K562 (cell line): ENCODE measurements at regions not wholly inside any gene's neighbourhood (a gene's known extent, or its start where the extent isn't known, plus 50 kb on each side); places are given as distances from the start of the nearest gene placed in this dataset.

Experiments
- ATAC-seq: fragments of 200-7000 bp; cut with Tn5 transposase; 3 replicates; pipeline ENCODE4 v1.9.1; 2020; ENCODE audit warnings: moderate library complexity
- BruUV-seq: library from RNA; stranded (reverse); fragments of 400-500 nt; replicated peaks from 2 replicates; lab custom pipeline; 2021; lab: Mats Ljungman, UMichigan
- CTCF ChIA-PET: fragments of 300-600 bp; formaldehyde crosslinking; extraction: SDS; loops from one replicate; lab custom pipeline; 2021; ENCODE audit warnings: low intra/inter-chr PET ratio; lab: Yijun Ruan, JAX
- POLR2A ChIA-PET: fragments of 300-600, 350-650 bp; sonication (Branson Sonifier 250); formaldehyde crosslinking; extraction: SDS; loops from one replicate; lab custom pipeline; 2021; ENCODE audit warnings: antibody characterized with exemption, inconsistent platforms; lab: Yijun Ruan, JAX
- DNase-seq, 4 experiments: peaks; one replicate each; pipeline versions ENCODE4 v3.0.0 to v3.0.0-alpha.2; 2011 to 2018; ENCODE audit warnings: low spot score in 3 of 4, mixed read lengths in 3 of 4; ENCODE audit errors: extremely low read depth in 1 of 4
- FAIRE-seq: peaks from 2 replicates; lab custom pipeline; 2011; peaks lifted over from hg19 to GRCh38; lab: Jason Lieb, UNC
- H2AFZ ChIP-seq: 2 replicates; pipeline ENCODE4 v1.6.0; 2011; ENCODE audit warnings: low read depth, low read length, control low read depth, inconsistent platforms
- H3K27ac ChIP-seq: fragments of 200-600 bp; 3 replicates; pipeline ENCODE4 v1.8.0; 2011; ENCODE audit warnings: low read depth, mild to moderate bottlenecking, control low read depth, inconsistent platforms, low read length, moderate library complexity, mixed read lengths; ENCODE audit errors: extremely low read depth
- H3K27me3 ChIP-seq, 2 experiments: fragments of 300-600 bp in 1 of 2; 2 replicates in 1 of 2; 3 replicates in 1 of 2; pipeline versions ENCODE4 v1.6.0 to v1.8.0; 2011; ENCODE audit warnings: inconsistent platforms in 2 of 2, low read length in 2 of 2, mild to moderate bottlenecking in 1 of 2, mixed read lengths in 1 of 2, moderate library complexity in 1 of 2; ENCODE audit not compliant: control insufficient read depth in 2 of 2, insufficient read depth in 2 of 2
- H3K36me3 ChIP-seq: fragments of 300-600 bp; 3 replicates; pipeline ENCODE4 v1.8.0; 2011; ENCODE audit warnings: mild to moderate bottlenecking, low read length, inconsistent platforms; ENCODE audit not compliant: control insufficient read depth, insufficient read depth
- H3K4me1 ChIP-seq, 2 experiments: fragments of 200-600 bp in 1 of 2; replicated peaks in 1 of 2; 2 replicates in 1 of 2; 3 replicates in 1 of 2; pipeline versions ENCODE4 v1.5.1 to v1.8.0; 2011; ENCODE audit warnings: inconsistent platforms in 2 of 2, low read length in 2 of 2, mild to moderate bottlenecking in 1 of 2, mixed read lengths in 1 of 2, moderate library complexity in 1 of 2; ENCODE audit not compliant: control insufficient read depth in 2 of 2, insufficient read depth in 2 of 2
- H3K4me2 ChIP-seq: 2 replicates; pipeline ENCODE4 v1.6.1; 2011; ENCODE audit warnings: low read length, control low read depth, inconsistent platforms, mixed read lengths; ENCODE audit not compliant: insufficient read depth
- H3K4me3 ChIP-seq: fragments of 200-600 bp; sonication (generic), shearing (Covaris generic); 2 replicates; pipeline ENCODE4 v1.5.1; 2016; ENCODE audit warnings: control low read depth, inconsistent platforms
- H3K79me2 ChIP-seq: fragments of 200-600 bp; 3 replicates; pipeline ENCODE4 v1.8.0; 2011; ENCODE audit warnings: low read length, inconsistent platforms; ENCODE audit not compliant: control insufficient read depth, insufficient read depth
- H3K9ac ChIP-seq, 2 experiments: 2 replicates each; pipeline versions ENCODE4 v1.6.0 to v1.6.1; 2011; ENCODE audit warnings: low read depth in 2 of 2, low read length in 2 of 2, control low read depth in 1 of 2, inconsistent platforms in 1 of 2, mild to moderate bottlenecking in 1 of 2, mixed read lengths in 1 of 2; ENCODE audit not compliant: insufficient read depth in 1 of 2
- H3K9me1 ChIP-seq: one replicate; pipeline ENCODE4 v1.6.0; 2011; ENCODE audit warnings: inconsistent platforms, mild to moderate bottlenecking, low read length, moderate library complexity; ENCODE audit not compliant: control insufficient read depth, insufficient read depth
- H3K9me3 ChIP-seq: replicated peaks from 2 replicates; pipeline ENCODE4 v1.5.1; 2011; ENCODE audit warnings: low read depth, low read length, inconsistent platforms; ENCODE audit not compliant: control insufficient read depth, insufficient read depth
- H4K20me1 ChIP-seq: replicated peaks from 2 replicates; pipeline ENCODE4 v1.6.1; 2011; ENCODE audit warnings: low read length, inconsistent platforms, mixed read lengths; ENCODE audit not compliant: control insufficient read depth, insufficient read depth
- BRD9 ChIP-seq: fragments of 450-650 bp; IDR thresholded peaks from 2 replicates; pipeline ENCODE4 v1.6.1; 2018; ENCODE audit warnings: low read depth; ENCODE audit not compliant: partially characterized antibody
- CREB1 ChIP-seq, 2 experiments: sonication (generic) in 1 of 2; formaldehyde crosslinking in 1 of 2; IDR thresholded peaks; 2 replicates each; pipeline versions ENCODE4 v1.6.1 to v1.8.0; 2012 to 2022; ENCODE audit warnings: inconsistent platforms in 1 of 2, mild to moderate bottlenecking in 1 of 2, missing genetic modification reagents in 1 of 2, moderate library complexity in 1 of 2
- HINFP ChIP-seq: fragments of 450-650 bp; conservative IDR thresholded peaks from 2 replicates; pipeline ENCODE4 v1.6.1; 2016; ENCODE audit warnings: missing genetic modification characterization, low read depth, mild to moderate bottlenecking, control low read depth, missing compliant biosample characterization
- HMG20A ChIP-seq: fragments of 450-650 bp; formaldehyde crosslinking; conservative IDR thresholded peaks from 2 replicates; pipeline ENCODE4 v1.4.0; 2020; ENCODE audit warnings: mild to moderate bottlenecking, mixed read lengths
- PHB2 ChIP-seq: fragments of 450-650 bp; IDR thresholded peaks from 2 replicates; pipeline ENCODE4 v1.6.1; 2017; ENCODE audit warnings: low read depth
- RFX5 ChIP-seq: IDR thresholded peaks from 2 replicates; pipeline ENCODE4 v1.6.1; 2011; ENCODE audit warnings: low read depth, mild to moderate bottlenecking, improper control_type of control experiment, low read length
- SRSF3 ChIP-seq: fragments of 200-400 bp; formaldehyde crosslinking; IDR thresholded peaks from 2 replicates; pipeline ENCODE4 v1.6.1; 2016; ENCODE audit warnings: mild to moderate bottlenecking, low read length, moderate library complexity; ENCODE audit not compliant: insufficient read depth
- WGBS: fragments of 100-300 bp; shearing (Covaris generic); methylation state at CpG from one replicate; pipeline ENCODE4 v1.1.6; 2016; ENCODE audit warnings: low coverage, mixed read lengths; ENCODE audit not compliant: insufficient coverage; ENCODE audit errors: missing lambda C conversion rate; 5-methylcytosine and 5-hydroxymethylcytosine counted together
- in situ Hi-C: fragments of 300-500 bp; cut with MboI; formaldehyde crosslinking; loops from 4 replicates; pipeline ENCODE4 v1.15.0; 2018; ENCODE audit warnings: inconsistent platforms, mixed read lengths
- intact Hi-C: fragments of 100-400 bp; cut with micrococcal nuclease; formaldehyde crosslinking; loops from 2 replicates; pipeline ENCODE4 v1.14.2; 2022
- TF ChIP-seq, protein P1 (sequence below): fragments of 450-650 bp; IDR thresholded peaks from 2 replicates; pipeline ENCODE4 v1.6.1; 2017; ENCODE audit warnings: antibody characterized with exemption, mild to moderate bottlenecking
- TF ChIP-seq, protein P2 (sequence below): IDR thresholded peaks from 2 replicates; pipeline ENCODE4 v1.6.1; 2016; ENCODE audit warnings: missing genetic modification characterization, missing compliant biosample characterization

DNA sequence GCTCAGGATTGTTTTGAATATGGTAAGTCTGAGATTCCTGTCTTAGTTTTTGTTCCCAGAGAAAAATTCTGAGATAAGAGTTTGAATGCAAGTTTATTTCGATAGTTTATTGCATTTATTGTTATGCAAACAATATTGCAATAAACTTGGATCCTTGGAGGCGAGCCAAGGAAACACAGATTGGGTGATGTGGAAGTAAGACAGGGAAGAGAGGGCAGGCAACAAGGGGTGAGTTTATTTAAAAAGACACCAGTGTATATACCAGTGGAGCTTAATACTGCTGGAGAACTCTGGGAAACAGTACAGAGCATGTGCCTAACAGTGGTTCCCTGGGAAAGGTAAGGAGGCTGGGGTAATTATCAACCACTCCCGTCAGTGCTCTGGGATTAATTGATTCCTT is 87.5 kb upstream of the NEDD4L start:
- no peak overlapping the region for H3K27ac ChIP-seq
- H3K9ac ChIP-seq = no peak overlapping the region
- intact Hi-C loops (loop anchor here (5.0 to 10.0 kb wide), 3 partner anchors 72 to 181 kb away; partner anchors contain the start of gene NEDD4L), in situ Hi-C loops (no loop called here)
- ATAC-seq (no peak), FAIRE-seq (no peak), DNase-seq (no peak)
- no peaks in the 10 kb centered on the region for H3K36me3 ChIP-seq
- no peaks in the 10 kb centered on the region for H3K79me2 ChIP-seq
- POLR2A ChIA-PET = no interaction called here
- H2AFZ ChIP-seq = no peak overlapping the region
- H3K9me3 ChIP-seq = no peaks in the 10 kb centered on the region
- 22% methylated on average over 1 of the region's 3 CpGs for WGBS
- peaks cover 0 to 14% of the 10 kb centered on the region in 2 experiments; a peak in 3 of 5 replicates for H3K27me3 ChIP-seq
- H3K4me1 ChIP-seq = no peaks in the 10 kb centered on the region
- BruUV-seq = no TSS peak
- CTCF ChIA-PET = no interaction called here
- H4K20me1 ChIP-seq = no peaks in the 10 kb centered on the region
- H3K9me1 ChIP-seq = no peaks in the 10 kb centered on the region
- H3K4me3 ChIP-seq = no peak overlapping the region
- no peak overlapping the region for H3K4me2 ChIP-seq
- no peak for TF ChIP-seq HMG20A (CRISPR knock-in tag)
- no peak for TF ChIP-seq RFX5
- TF ChIP-seq CREB1 (IDR thresholded peaks at IDR 0.05) = no peak
- no peak for TF ChIP-seq CREB1 (CRISPR knock-in tag; IDR thresholded peaks at IDR 0.05)
- TF ChIP-seq, protein P1, sequence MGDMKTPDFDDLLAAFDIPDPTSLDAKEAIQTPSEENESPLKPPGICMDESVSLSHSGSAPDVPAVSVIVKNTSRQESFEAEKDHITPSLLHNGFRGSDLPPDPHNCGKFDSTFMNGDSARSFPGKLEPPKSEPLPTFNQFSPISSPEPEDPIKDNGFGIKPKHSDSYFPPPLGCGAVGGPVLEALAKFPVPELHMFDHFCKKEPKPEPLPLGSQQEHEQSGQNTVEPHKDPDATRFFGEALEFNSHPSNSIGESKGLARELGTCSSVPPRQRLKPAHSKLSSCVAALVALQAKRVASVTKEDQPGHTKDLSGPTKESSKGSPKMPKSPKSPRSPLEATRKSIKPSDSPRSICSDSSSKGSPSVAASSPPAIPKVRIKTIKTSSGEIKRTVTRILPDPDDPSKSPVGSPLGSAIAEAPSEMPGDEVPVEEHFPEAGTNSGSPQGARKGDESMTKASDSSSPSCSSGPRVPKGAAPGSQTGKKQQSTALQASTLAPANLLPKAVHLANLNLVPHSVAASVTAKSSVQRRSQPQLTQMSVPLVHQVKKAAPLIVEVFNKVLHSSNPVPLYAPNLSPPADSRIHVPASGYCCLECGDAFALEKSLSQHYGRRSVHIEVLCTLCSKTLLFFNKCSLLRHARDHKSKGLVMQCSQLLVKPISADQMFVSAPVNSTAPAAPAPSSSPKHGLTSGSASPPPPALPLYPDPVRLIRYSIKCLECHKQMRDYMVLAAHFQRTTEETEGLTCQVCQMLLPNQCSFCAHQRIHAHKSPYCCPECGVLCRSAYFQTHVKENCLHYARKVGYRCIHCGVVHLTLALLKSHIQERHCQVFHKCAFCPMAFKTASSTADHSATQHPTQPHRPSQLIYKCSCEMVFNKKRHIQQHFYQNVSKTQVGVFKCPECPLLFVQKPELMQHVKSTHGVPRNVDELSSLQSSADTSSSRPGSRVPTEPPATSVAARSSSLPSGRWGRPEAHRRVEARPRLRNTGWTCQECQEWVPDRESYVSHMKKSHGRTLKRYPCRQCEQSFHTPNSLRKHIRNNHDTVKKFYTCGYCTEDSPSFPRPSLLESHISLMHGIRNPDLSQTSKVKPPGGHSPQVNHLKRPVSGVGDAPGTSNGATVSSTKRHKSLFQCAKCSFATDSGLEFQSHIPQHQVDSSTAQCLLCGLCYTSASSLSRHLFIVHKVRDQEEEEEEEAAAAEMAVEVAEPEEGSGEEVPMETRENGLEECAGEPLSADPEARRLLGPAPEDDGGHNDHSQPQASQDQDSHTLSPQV = no peak
- no peak for TF ChIP-seq PHB2
- no peak for TF ChIP-seq SRSF3
- no peak for TF ChIP-seq BRD9
- no peak for TF ChIP-seq HINFP (tag)
- TF ChIP-seq, protein P2, sequence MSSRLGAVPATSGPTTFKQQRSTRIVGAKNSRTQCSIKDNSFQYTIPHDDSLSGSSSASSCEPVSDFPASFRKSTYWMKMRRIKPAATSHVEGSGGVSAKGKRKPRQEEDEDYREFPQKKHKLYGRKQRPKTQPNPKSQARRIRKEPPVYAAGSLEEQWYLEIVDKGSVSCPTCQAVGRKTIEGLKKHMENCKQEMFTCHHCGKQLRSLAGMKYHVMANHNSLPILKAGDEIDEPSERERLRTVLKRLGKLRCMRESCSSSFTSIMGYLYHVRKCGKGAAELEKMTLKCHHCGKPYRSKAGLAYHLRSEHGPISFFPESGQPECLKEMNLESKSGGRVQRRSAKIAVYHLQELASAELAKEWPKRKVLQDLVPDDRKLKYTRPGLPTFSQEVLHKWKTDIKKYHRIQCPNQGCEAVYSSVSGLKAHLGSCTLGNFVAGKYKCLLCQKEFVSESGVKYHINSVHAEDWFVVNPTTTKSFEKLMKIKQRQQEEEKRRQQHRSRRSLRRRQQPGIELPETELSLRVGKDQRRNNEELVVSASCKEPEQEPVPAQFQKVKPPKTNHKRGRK (tag) = no peak
